Naive B cell (primary cell): ENCODE measurements at regions not wholly inside any gene's neighbourhood (a gene's known extent, or its start where the extent isn't known, plus 50 kb on each side); places are given as distances from the start of the nearest gene placed in this dataset.
"Not testable (repeated sequence)": the region's sequence is repeated elsewhere in the genome, so short reads cannot be mapped to it uniquely, and the experiment has no call there.

Source experiments
- ATAC-seq, 2 donors: fragments of 150-1000 bp; cut with Tn5 transposase; 2 replicates each; pipeline ENCODE4 v1.10.0; 2021; ENCODE audit warnings: low read depth in 2 of 2, mild to moderate bottlenecking in 2 of 2, moderate library complexity in 2 of 2
- DNase-seq: peaks from one replicate; pipeline ENCODE4 v3.0.0; 2022
- H3K27ac Mint-ChIP-seq, 6 donors: one replicate each; pipeline ENCODE4 v1.8.0; 2020 to 2022; ENCODE audit warnings: mild to moderate bottlenecking in 6 of 6, mixed read lengths in 6 of 6, moderate library complexity in 5 of 6, inconsistent platforms in 2 of 6
- H3K27me3 Mint-ChIP-seq, 3 donors: one replicate each; pipeline ENCODE4 v1.8.0; 2021 to 2022; ENCODE audit warnings: mixed read lengths in 3 of 3, mild to moderate bottlenecking in 1 of 3
- H3K36me3 Mint-ChIP-seq, 2 donors: one replicate each; pipeline ENCODE4 v1.8.0; 2020 to 2022; ENCODE audit warnings: mixed read lengths in 2 of 2, inconsistent platforms in 1 of 2, mild to moderate bottlenecking in 1 of 2
- H3K4me1 Mint-ChIP-seq, 3 donors: one replicate each; pipeline ENCODE4 v1.8.0; 2020 to 2022; ENCODE audit warnings: mixed read lengths in 3 of 3, inconsistent platforms in 1 of 3, mild to moderate bottlenecking in 1 of 3, moderate library complexity in 1 of 3
- H3K4me3 Mint-ChIP-seq, 8 donors: one replicate each; pipeline ENCODE4 v1.8.0; 2020 to 2022; ENCODE audit warnings: mild to moderate bottlenecking in 8 of 8, mixed read lengths in 8 of 8, moderate library complexity in 8 of 8, inconsistent platforms in 2 of 8
- H3K9me3 Mint-ChIP-seq, 7 donors: one replicate each; pipeline ENCODE4 v1.8.0; 2020 to 2022; ENCODE audit warnings: mixed read lengths in 7 of 7, mild to moderate bottlenecking in 5 of 7, inconsistent platforms in 2 of 7, moderate library complexity in 1 of 7

DNA sequence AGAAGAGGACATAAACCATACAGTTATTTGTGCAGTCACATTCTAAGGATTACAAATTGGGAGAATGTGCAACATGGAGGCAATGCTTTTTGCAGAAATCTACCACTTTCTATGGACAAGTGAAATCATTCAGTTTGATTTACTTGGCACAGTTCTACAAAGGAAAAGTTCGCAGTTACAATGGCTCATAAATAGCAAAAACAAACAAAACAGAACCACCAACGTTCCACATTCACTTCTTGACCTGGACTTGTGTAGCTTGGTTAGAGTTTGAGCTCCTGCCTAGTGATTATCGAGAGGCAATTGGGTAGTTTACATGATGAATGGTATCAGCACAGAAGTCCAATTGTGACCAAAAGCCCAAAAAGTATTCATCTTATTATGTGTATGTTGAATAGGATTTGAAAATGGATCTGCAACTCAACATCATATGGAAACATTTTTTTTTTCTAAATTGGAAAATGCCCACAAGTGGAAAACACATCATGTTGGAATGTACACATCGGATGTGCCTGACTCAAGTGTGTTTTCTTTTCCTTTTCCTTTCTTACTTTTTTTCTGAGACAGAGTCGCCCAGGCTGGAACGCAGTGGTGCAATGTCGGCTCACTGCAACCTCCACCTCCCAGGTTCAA, 123.8 kb downstream of the LUZP4 start:
- Mint-ChIP-seq H3K9me3 (peaks cover 0 to 7% (median 0%) of the 10 kb centered on the region in 7 donors), H3K27me3 (peaks cover 0 to 18% (median 0%) of the 10 kb centered on the region in 3 donors), H3K36me3 (no peaks in the 10 kb centered on the region), H3K27ac (no peak overlapping the region), H3K4me3 (no peak overlapping the region), H3K4me1 (no peaks in the 10 kb centered on the region)
- ATAC-seq (no peak), DNase-seq (no peak)

DNA sequence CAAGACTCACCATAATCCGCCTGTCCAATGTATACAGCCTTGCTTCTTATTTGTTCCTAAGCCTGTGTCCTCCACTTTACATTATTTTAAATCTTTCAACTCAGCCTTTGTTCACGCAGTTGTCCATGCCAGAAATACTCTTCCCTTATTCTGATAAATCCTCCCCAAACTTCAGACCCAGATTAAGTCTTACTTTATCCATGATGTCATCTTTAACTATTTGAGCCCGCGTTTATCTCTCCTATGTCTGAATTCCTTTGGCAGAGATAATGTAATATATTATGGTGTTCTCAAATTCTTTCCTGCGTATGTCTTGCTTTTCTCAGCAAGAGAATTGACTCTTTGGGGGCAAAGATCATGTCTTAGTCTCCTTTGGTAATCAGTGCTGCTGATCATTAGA, 129.6 kb downstream of the LUZP4 start:
- ATAC-seq (no peak), DNase-seq (no peak)
- H3K4me1 Mint-ChIP-seq: no peaks in the 10 kb centered on the region
- peaks cover 0 to 18% (median 0%) of the 10 kb centered on the region in 3 donors for H3K27me3 Mint-ChIP-seq
- H3K9me3 Mint-ChIP-seq: peaks cover 0 to 10% (median 2%) of the 10 kb centered on the region in 7 donors
- no peak overlapping the region for H3K27ac Mint-ChIP-seq
- no peak overlapping the region for H3K4me3 Mint-ChIP-seq
- H3K36me3 Mint-ChIP-seq: no peaks in the 10 kb centered on the region

DNA sequence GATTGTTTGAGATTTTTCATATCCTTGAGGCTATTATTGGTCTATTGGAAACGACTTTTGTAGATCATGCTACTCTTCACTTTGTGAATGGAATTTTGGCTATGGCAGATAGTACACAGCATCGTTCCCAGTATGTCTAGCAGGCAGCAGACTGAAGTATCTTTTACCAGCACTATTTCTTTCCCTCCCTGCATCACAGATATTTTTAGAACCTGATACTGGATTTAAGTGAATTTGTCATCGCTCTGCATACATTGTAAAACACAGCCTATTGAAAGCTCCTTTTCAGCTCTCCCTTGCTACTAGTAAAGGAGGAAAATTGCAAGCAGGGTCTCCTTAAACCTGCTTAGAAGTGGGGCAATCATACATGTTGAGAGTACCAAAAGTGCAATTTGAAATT, 133.6 kb downstream of the LUZP4 start:
- DNase-seq: no peak
- H3K27me3 Mint-ChIP-seq: no peaks in the 10 kb centered on the region
- no peak overlapping the region for H3K4me3 Mint-ChIP-seq
- no peak for ATAC-seq
- H3K4me1 Mint-ChIP-seq: no peaks in the 10 kb centered on the region
- no peak overlapping the region for H3K27ac Mint-ChIP-seq
- no peaks in the 10 kb centered on the region for H3K36me3 Mint-ChIP-seq
- peaks cover 0 to 8% (median 5%) of the 10 kb centered on the region in 7 donors for H3K9me3 Mint-ChIP-seq

DNA sequence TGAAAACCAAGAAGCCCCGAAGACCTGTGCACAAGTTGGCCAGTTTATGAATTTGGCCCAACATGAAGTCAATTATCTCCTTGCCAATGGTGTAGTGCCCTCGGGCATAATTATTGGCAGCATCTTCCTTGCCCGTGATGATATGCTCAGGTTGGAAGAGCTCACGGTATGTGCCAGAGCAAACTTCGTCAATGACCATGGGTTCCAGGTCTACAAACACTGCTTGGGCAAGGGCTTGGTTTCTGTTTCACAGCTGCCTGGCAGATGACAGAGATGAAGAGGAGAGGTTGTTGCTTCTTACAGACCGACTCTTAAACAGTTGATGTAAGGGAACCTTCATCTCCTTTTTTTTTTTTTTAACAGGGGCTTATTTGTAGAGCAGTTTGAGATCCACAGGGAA, 135.6 kb upstream of the PLS3 start:
- ATAC-seq: no peak
- H3K4me1 Mint-ChIP-seq: no peaks in the 10 kb centered on the region
- DNase-seq: no peak
- no peaks in the 10 kb centered on the region for H3K27me3 Mint-ChIP-seq
- H3K9me3 Mint-ChIP-seq: peaks cover 0 to 8% (median 5%) of the 10 kb centered on the region in 7 donors
- no peak overlapping the region for H3K27ac Mint-ChIP-seq
- H3K4me3 Mint-ChIP-seq: no peak overlapping the region
- H3K36me3 Mint-ChIP-seq: no peaks in the 10 kb centered on the region

DNA sequence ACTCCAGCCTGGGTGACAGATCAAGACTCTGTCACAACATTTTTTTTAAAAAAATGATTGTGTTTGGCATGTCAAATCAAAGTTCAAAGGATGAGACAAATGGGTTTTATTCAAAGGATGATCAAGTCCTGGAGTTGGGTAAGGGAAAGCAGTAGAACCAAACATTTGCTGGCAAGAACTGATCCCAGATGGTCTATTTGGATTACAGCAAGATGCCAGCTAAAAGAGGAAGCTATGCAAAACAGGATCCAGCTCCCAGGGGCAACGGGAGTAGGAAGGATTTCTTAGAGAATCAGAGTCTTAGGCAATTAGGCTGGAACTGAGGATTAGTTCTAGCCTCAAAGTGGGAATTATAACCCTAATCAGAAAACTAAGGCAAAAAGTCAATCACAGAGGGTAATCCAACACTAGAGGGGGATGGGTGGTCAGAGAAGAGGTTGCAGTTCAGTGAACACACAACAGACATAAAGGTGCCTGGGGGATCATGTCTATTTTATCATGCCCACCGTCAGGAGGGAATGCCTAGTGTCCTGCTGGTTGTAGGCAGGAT, 133.0 kb upstream of the PLS3 start:
- H3K27me3 Mint-ChIP-seq: no peaks in the 10 kb centered on the region
- H3K9me3 Mint-ChIP-seq: peaks cover 0 to 8% (median 6%) of the 10 kb centered on the region in 7 donors
- H3K27ac Mint-ChIP-seq: peak overlapping the region in 1 of 6 donors; percentile 64
- ATAC-seq: no peak
- no peak for DNase-seq
- no peaks in the 10 kb centered on the region for H3K4me1 Mint-ChIP-seq
- no peaks in the 10 kb centered on the region for H3K36me3 Mint-ChIP-seq
- H3K4me3 Mint-ChIP-seq: no peak overlapping the region

DNA sequence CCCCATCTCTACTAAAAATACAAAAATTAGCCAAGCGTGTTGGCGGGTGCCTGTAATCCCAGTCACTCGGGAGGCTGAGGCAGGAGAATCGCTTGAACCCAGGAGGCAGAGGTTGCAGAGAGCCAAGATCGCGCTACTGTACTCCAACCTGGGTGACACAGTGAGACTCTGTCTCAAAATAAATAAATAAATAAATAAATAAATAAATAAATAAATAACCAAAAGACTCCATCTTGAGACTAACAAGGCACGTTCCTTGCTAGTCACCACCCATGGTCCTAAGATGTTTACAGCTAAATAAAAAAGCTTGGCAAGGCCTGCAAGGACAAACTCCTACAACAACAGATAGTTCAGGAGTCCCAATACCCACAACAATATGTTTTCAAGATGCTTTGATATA, 126.1 kb upstream of the PLS3 start:
- H3K4me3 Mint-ChIP-seq, H3K4me1 Mint-ChIP-seq, H3K36me3 Mint-ChIP-seq, H3K27me3 Mint-ChIP-seq, ATAC-seq, DNase-seq, H3K27ac Mint-ChIP-seq: not testable (repeated sequence)
- peaks cover 2 to 17% (median 5%) of the 10 kb centered on the region in 7 donors for H3K9me3 Mint-ChIP-seq

DNA sequence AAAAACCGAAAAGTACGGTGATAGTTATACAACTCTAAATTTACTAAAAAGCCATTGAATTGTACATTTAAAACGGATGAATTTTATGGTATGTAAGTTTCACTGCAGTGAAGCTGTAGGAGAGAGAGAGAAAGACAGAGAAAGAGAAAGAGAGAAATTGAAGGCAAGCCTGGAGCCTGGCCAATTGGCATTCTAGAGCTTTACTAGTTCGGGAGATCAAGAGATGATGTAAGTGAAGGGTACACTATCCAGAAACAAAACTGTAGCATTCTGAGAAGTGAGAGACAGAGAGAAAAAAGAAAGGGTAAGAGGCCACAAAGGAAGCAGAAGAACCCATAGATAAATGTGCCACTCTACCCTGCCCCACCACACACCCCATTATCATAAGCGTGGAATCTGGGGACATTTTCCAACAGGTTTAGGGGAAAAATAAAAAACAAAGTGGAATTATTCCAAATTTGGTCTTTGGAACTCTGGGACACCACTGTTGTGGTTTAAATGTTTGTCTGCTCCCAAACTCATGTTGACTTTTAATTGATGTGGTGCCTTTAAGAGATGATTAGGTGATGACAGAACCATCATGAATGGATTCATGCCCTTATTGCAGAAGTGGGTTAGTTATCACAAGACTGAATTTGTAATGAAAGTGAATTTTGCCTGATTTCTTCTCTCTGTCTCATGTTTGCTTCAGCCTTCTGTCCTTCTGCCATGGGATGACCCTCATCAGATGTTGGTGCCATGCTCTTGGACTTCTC, 123.0 kb upstream of the PLS3 start:
- H3K4me1 Mint-ChIP-seq: no peaks in the 10 kb centered on the region
- no peak overlapping the region for H3K4me3 Mint-ChIP-seq
- DNase-seq: no peak
- ATAC-seq: no peak
- peaks cover 2 to 17% (median 5%) of the 10 kb centered on the region in 7 donors for H3K9me3 Mint-ChIP-seq
- no peaks in the 10 kb centered on the region for H3K36me3 Mint-ChIP-seq
- H3K27ac Mint-ChIP-seq: no peak overlapping the region
- H3K27me3 Mint-ChIP-seq: no peaks in the 10 kb centered on the region

DNA sequence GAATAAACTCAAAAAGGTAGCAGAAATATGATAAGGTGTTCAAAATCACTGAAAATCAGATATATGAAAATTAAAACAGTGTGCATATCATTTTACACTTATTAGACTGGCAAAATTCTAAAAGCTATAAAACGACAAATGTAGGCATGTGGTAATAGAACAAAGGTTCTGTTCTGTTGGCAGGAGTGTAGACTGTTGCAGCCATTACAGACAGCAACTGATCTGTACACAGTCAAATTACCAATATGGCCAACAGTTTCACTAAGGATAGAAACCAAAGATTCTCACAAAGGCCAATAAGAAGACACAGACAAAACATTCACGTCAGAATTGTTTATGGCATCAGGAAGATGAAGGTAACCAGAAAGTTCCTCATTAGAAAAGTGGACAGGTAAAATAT, 112.8 kb upstream of the PLS3 start:
- Mint-ChIP-seq H3K27me3 (no peaks in the 10 kb centered on the region), H3K27ac (no peak overlapping the region), H3K36me3 (no peaks in the 10 kb centered on the region), H3K9me3 (peaks cover 0 to 2% (median 0%) of the 10 kb centered on the region in 7 donors), H3K4me1 (no peaks in the 10 kb centered on the region), H3K4me3 (no peak overlapping the region)
- DNase-seq: no peak
- ATAC-seq: no peak

DNA sequence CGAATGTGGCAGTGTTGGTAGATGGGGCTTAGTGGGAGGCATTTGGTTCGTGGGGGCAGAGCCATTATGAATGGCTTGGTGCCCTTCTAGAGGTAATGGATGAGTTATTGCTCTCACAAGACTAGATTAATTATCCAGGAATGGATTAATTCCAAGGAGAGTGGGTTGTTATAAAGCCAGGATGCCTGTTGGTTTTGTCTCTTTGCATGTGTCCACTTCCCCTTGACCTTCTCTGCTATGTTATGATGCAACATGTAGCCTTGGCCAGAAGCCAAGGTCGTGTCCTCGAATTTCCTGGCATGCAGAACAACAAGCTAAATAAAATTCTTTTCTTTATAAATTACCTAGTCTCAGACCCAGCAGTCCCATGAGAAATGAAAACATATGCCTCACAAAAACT, 111.2 kb upstream of the PLS3 start:
- Mint-ChIP-seq H3K4me3 (no peak overlapping the region), H3K27ac (no peak overlapping the region), H3K4me1 (no peaks in the 10 kb centered on the region), H3K27me3 (no peaks in the 10 kb centered on the region), H3K36me3 (no peaks in the 10 kb centered on the region), H3K9me3 (peaks cover 0 to 4% (median 0%) of the 10 kb centered on the region in 7 donors)
- DNase-seq: no peak
- ATAC-seq: no peak

DNA sequence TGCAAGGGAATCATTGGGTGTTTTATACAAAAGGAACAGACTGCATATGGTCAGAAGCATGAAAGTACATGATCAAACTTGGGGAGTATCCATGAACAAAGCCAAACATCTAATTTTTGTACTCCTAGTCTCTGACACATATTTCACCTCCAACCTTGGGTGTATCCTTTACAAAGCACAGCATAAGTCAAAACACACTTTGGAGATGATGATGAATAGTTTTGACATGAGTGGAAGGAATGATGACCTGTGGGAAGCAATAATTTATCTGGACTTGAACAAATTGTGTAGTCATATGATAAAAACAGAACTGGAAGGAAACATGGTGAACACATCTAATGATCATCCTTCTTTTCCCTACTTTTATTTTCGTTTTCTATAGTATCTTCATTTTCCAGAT, 108.7 kb upstream of the PLS3 start:
- Mint-ChIP-seq H3K27me3 (no peaks in the 10 kb centered on the region), H3K4me3 (no peak overlapping the region), H3K9me3 (peaks cover 0 to 7% (median 2%) of the 10 kb centered on the region in 7 donors), H3K27ac (no peak overlapping the region), H3K36me3 (no peaks in the 10 kb centered on the region), H3K4me1 (no peaks in the 10 kb centered on the region)
- ATAC-seq: no peak
- no peak for DNase-seq

DNA sequence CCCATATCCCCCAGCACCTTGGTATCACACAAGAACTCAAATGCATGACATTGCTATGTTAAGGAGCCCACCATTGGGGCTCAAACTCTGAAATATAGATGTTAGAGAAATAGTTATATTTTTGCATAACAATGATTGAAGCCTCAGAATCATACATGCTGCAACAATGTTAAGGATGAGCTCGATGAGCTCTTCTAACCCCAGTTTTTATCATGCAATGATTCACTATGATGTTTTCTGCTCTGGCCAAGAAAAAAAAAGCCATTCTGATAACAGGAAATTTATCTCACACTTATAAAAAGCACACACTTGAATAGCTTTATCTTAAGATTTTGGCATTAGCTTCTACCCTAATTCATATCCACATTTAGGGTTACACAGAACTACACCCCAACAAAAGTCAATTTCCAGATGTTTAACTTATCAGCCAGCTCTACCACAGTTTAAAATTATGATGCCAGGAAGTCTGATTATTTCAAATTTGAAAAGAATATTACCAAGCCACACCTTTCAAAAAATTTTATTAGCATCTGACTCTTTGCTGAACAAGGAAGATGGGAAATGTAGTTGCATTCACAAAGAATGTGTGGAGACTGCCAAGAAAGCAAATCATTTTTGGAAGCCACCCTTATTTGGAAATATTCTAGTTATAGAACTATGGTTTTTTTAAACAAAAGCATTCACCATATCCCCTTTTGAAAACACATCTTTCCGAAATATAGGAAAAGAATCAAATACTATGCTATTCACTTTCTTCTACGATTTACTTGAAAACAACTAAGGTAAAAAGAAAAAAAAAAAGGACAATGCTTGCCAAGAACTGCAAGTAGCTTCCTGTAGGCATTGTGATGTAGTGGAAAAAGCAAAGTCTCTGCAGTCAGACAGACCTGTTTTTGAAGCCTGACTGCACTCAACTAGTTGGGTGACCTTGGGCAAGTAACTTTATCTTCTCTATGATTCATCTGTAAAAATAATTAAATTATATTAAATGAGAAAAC, 100.8 kb upstream of the PLS3 start:
- Mint-ChIP-seq H3K4me3 (no peak overlapping the region), H3K27me3 (no peaks in the 10 kb centered on the region), H3K9me3 (peaks cover 0 to 8% (median 0%) of the 10 kb centered on the region in 7 donors), H3K27ac (no peak overlapping the region), H3K36me3 (no peaks in the 10 kb centered on the region), H3K4me1 (no peaks in the 10 kb centered on the region)
- no peak for ATAC-seq
- no peak for DNase-seq

DNA sequence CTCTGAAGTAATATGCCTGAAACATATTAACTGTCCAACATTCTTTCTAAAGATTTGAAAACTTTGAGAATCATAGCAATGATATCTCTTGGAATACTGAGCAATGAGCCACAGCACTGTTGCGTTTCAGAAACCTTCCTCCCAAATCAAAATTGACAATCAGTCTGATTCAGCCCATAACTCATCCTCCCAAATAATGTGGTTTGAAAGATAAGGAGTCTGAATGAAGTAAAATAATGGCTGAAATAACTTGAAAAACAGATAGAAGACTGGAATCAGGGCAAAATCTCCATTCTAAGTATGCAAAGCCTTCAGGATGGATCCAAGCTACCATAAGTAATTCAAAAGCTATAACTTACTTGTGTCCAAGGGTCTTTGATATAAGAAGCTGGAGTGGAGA, 98.6 kb upstream of the PLS3 start:
- Mint-ChIP-seq H3K36me3 (no peaks in the 10 kb centered on the region), H3K27ac (no peak overlapping the region), H3K27me3 (no peaks in the 10 kb centered on the region), H3K9me3 (peaks cover 0 to 5% (median 0%) of the 10 kb centered on the region in 7 donors), H3K4me1 (no peaks in the 10 kb centered on the region), H3K4me3 (no peak overlapping the region)
- no peak for DNase-seq
- no peak for ATAC-seq

DNA sequence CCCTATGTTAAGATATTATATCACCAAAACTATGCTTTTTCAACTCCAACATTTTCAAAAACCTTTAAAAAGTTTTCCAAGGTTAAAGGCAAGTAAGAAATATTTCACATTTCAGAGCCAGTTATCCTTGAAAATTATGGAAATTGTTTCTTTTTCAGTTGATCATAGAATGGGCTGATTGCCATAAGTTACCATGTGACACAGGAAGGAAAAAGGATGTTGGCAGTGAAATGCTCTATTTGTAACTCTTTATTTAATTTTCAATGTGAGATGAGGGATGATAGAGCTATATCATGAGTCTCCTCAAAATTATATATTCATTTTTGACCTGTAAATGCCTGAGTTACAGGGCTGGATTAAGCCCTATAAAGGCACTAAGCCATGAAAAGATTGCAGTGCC, 93.0 kb upstream of the PLS3 start:
- Mint-ChIP-seq H3K9me3 (peaks cover 0 to 9% (median 0%) of the 10 kb centered on the region in 7 donors), H3K27me3 (no peaks in the 10 kb centered on the region), H3K36me3 (no peaks in the 10 kb centered on the region), H3K4me3 (no peak overlapping the region), H3K27ac (no peak overlapping the region), H3K4me1 (no peaks in the 10 kb centered on the region)
- DNase-seq: no peak
- ATAC-seq: no peak
